CD8-positive, alpha-beta memory T cell (primary cell): ENCODE measurements at regions not wholly inside any gene's neighbourhood (a gene's known extent, or its start where the extent isn't known, plus 50 kb on each side); places are given as distances from the start of the nearest gene placed in this dataset.

Experiments
- CTCF ChIA-PET: fragments of 350-600 bp; sonication (Branson Sonifier 250); formaldehyde crosslinking; loops from one replicate; lab custom pipeline; 2021; ENCODE audit warnings: antibody characterized with exemption; lab: Charles Lee
- POLR2A ChIA-PET: fragments of 350-600 bp; sonication (Branson Sonifier 250); formaldehyde crosslinking; loops from one replicate; lab custom pipeline; 2021; ENCODE audit warnings: antibody characterized with exemption; lab: Charles Lee
- DNase-seq, 5 donors: peaks; one replicate each; pipeline versions ENCODE4 v3.0.0 to v3.0.0-alpha.2; 2020 to 2022; ENCODE audit warnings: mixed read lengths in 1 of 5
- H3K27ac ChIP-seq: one replicate; pipeline ENCODE4 v1.7.0; 2013; ENCODE audit warnings: low read depth, mild to moderate bottlenecking, low read length, moderate library complexity
- H3K27me3 ChIP-seq: 2 replicates; pipeline ENCODE4 v1.7.0; 2013; ENCODE audit warnings: low read length, mild to moderate bottlenecking; ENCODE audit not compliant: insufficient read depth, poor library complexity, severe bottlenecking
- H3K36me3 ChIP-seq: 2 replicates; pipeline ENCODE4 v1.7.0; 2013; ENCODE audit warnings: mild to moderate bottlenecking, low read length, moderate library complexity; ENCODE audit not compliant: insufficient read depth
- H3K4me1 ChIP-seq: 2 replicates; pipeline ENCODE4 v1.7.0; 2013; ENCODE audit warnings: mild to moderate bottlenecking, low read length, moderate library complexity; ENCODE audit not compliant: insufficient read depth
- H3K4me3 ChIP-seq: 2 replicates; pipeline ENCODE4 v1.7.0; 2013; ENCODE audit warnings: mild to moderate bottlenecking, low read length
- H3K9me3 ChIP-seq: 2 replicates; pipeline ENCODE4 v1.7.0; 2013; ENCODE audit warnings: mild to moderate bottlenecking, low read length
- H3K27ac Mint-ChIP-seq, 8 donors: one replicate each; pipeline ENCODE4 v1.8.0; 2020 to 2021; ENCODE audit warnings: mixed read lengths in 8 of 8, mild to moderate bottlenecking in 6 of 8, inconsistent platforms in 3 of 8, moderate library complexity in 3 of 8
- H3K27me3 Mint-ChIP-seq, 2 donors: one replicate each; pipeline ENCODE4 v1.8.0; 2020 to 2021; ENCODE audit warnings: mixed read lengths in 2 of 2, mild to moderate bottlenecking in 1 of 2, moderate library complexity in 1 of 2
- H3K36me3 Mint-ChIP-seq, 3 donors: one replicate each; pipeline ENCODE4 v1.8.0; 2020 to 2021; ENCODE audit warnings: mixed read lengths in 3 of 3, inconsistent platforms in 1 of 3, mild to moderate bottlenecking in 1 of 3
- H3K4me1 Mint-ChIP-seq, 3 donors: one replicate each; pipeline ENCODE4 v1.8.0; 2020 to 2021; ENCODE audit warnings: mixed read lengths in 3 of 3, inconsistent platforms in 1 of 3, mild to moderate bottlenecking in 1 of 3
- H3K4me3 Mint-ChIP-seq, 7 donors: one replicate each; pipeline ENCODE4 v1.8.0; 2020 to 2021; ENCODE audit warnings: mixed read lengths in 7 of 7, mild to moderate bottlenecking in 6 of 7, moderate library complexity in 4 of 7, inconsistent platforms in 2 of 7
- H3K9me3 Mint-ChIP-seq, 5 donors: one replicate each; pipeline ENCODE4 v1.8.0; 2020 to 2022; ENCODE audit warnings: mixed read lengths in 5 of 5, mild to moderate bottlenecking in 3 of 5, moderate library complexity in 2 of 5, inconsistent platforms in 1 of 5

GRCh38 chr13:97057176-97057575 is 62.9 kb upstream of the OXGR1 start:
- ChIA-PET POLR2A (no interaction called here), CTCF (no interaction called here)

GRCh38 chr13:97058391-97058790 is 64.1 kb upstream of the OXGR1 start:
- Histone ChIP-seq H3K9me3 (no peaks in the 10 kb centered on the region), H3K36me3 (no peaks in the 10 kb centered on the region), H3K27me3 (no peaks in the 10 kb centered on the region), H3K4me1 (no peaks in the 10 kb centered on the region), H3K27ac (no peak overlapping the region), H3K4me3 (no peak overlapping the region)
- no peak overlapping the region for H3K27ac Mint-ChIP-seq
- H3K27me3 Mint-ChIP-seq: peaks cover 19 to 37% of the 10 kb centered on the region in 2 donors
- peaks cover 0 to 5% (median 0%) of the 10 kb centered on the region in 5 donors for H3K9me3 Mint-ChIP-seq
- H3K4me1 Mint-ChIP-seq: no peaks in the 10 kb centered on the region
- ChIA-PET CTCF (no interaction called here), POLR2A (no interaction called here)
- DNase-seq: no peak
- no peak overlapping the region for H3K4me3 Mint-ChIP-seq
- peaks cover 0 to 2% (median 0%) of the 10 kb centered on the region in 3 donors for H3K36me3 Mint-ChIP-seq

More at GRCh38 chr13:97057176-97057575, 62.9 kb upstream of the OXGR1 start:
- DNase-seq: no peak
- Mint-ChIP-seq H3K27ac (no peak overlapping the region), H3K4me3 (no peak overlapping the region), H3K36me3 (no peaks in the 10 kb centered on the region), H3K27me3 (peaks cover 19 to 30% of the 10 kb centered on the region in 2 donors), H3K9me3 (peaks cover 0 to 8% (median 2%) of the 10 kb centered on the region in 5 donors), H3K4me1 (no peaks in the 10 kb centered on the region)
- Histone ChIP-seq H3K27ac (no peak overlapping the region), H3K36me3 (no peaks in the 10 kb centered on the region), H3K9me3 (no peaks in the 10 kb centered on the region), H3K27me3 (no peaks in the 10 kb centered on the region), H3K4me1 (no peaks in the 10 kb centered on the region), H3K4me3 (no peak overlapping the region)

DNA sequence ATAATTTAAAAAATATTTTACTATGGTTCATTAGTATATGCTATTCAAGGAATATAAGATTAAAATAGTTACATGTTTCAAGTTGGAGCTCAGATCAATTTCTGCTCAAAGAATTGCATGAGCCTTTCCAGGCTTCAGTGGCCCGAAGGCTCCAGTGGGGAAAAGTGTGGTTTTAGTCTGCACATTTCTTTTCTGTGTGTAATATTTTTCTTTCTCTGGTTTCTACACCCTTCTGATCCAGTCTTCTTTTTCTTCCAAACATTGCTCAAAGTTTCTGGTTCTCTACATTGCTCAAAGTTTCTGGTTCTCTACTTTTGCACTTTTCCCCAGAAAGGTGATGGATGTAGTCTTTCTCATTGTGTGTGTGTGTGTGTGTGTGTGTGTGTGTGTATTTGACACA is 64.7 kb upstream of the OXGR1 start:
- H3K4me1 Mint-ChIP-seq: no peaks in the 10 kb centered on the region
- peaks cover 19 to 41% of the 10 kb centered on the region in 2 donors for H3K27me3 Mint-ChIP-seq
- Histone ChIP-seq H3K4me1 (no peaks in the 10 kb centered on the region), H3K9me3 (no peaks in the 10 kb centered on the region), H3K4me3 (no peak overlapping the region), H3K36me3 (no peaks in the 10 kb centered on the region), H3K27ac (no peak overlapping the region), H3K27me3 (no peaks in the 10 kb centered on the region)
- no peak for DNase-seq
- H3K4me3 Mint-ChIP-seq: no peak overlapping the region
- ChIA-PET CTCF (no interaction called here), POLR2A (no interaction called here)
- peaks cover 0 to 2% (median 0%) of the 10 kb centered on the region in 3 donors for H3K36me3 Mint-ChIP-seq
- H3K9me3 Mint-ChIP-seq: peaks cover 0 to 5% (median 0%) of the 10 kb centered on the region in 5 donors
- no peak overlapping the region for H3K27ac Mint-ChIP-seq

GRCh38 chr13:97067017-97067895 is 73.0 kb upstream of the OXGR1 start:
- no peaks in the 10 kb centered on the region for H3K9me3 Mint-ChIP-seq
- POLR2A ChIA-PET: no interaction called here
- Histone ChIP-seq H3K27me3 (no peaks in the 10 kb centered on the region), H3K27ac (no peak overlapping the region), H3K36me3 (no peaks in the 10 kb centered on the region), H3K9me3 (no peaks in the 10 kb centered on the region), H3K4me1 (no peaks in the 10 kb centered on the region), H3K4me3 (no peak overlapping the region)
- H3K27ac Mint-ChIP-seq: no peak overlapping the region
- peaks cover 0 to 2% (median 0%) of the 10 kb centered on the region in 3 donors for H3K36me3 Mint-ChIP-seq
- CTCF ChIA-PET: no interaction called here
- H3K4me1 Mint-ChIP-seq: no peaks in the 10 kb centered on the region
- DNase-seq: no peak
- peaks cover 12 to 39% of the 10 kb centered on the region in 2 donors for H3K27me3 Mint-ChIP-seq
- H3K4me3 Mint-ChIP-seq: no peak overlapping the region

- ChIA-PET CTCF (no interaction called here), POLR2A (no interaction called here)
- Histone ChIP-seq H3K36me3 (no peaks in the 10 kb centered on the region), H3K27me3 (no peaks in the 10 kb centered on the region), H3K4me1 (no peaks in the 10 kb centered on the region), H3K4me3 (no peak overlapping the region), H3K27ac (no peak overlapping the region), H3K9me3 (no peaks in the 10 kb centered on the region)
- no peak overlapping the region for H3K4me3 Mint-ChIP-seq
- H3K27ac Mint-ChIP-seq: no peak overlapping the region
- no peaks in the 10 kb centered on the region for H3K9me3 Mint-ChIP-seq
- H3K36me3 Mint-ChIP-seq: no peaks in the 10 kb centered on the region
- no peaks in the 10 kb centered on the region for H3K4me1 Mint-ChIP-seq
- H3K27me3 Mint-ChIP-seq: peaks cover 12 to 33% of the 10 kb centered on the region in 2 donors
- DNase-seq: no peak
These were observed 73.9 kb upstream of the OXGR1 start for GRCh38 chr13:97068151-97068550.

DNA sequence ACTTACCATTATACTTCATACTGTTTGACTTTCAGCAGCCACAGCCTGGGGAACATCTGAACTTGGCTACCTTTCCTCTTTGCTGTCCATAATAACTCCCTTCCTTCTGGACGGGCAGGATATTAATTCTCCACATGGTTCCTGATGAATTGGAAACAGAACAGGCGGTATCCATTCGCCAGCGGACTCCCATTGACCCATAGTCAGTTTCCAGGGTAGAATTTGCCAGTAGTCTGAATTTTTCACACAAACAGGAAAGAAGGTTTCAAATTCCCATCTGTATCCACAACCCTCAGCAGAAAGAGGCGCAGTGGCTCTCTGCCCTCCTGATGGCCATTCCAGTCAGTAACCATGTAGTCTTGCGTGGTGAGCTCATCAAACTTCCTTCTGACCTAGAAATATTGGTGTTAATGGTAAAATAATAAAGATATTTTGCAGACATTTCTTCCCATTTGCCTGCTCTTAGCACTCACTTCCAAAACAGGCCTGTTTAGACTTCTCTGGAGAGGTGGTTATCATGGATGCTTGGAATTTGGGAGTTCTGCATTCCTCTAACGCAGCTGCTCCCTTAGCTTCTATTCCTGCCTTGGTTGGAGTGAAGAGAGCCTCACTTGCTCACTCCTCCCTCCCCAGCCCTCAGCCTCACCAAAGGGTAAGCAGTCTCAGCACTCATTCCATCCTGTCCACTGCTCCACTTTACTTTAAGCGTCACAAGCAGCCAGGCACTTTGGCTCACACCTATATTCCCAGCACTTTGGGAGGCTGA is 75.0 kb upstream of the OXGR1 start:
- Histone ChIP-seq H3K4me3 (no peak overlapping the region), H3K36me3 (no peaks in the 10 kb centered on the region), H3K9me3 (no peaks in the 10 kb centered on the region), H3K27me3 (no peaks in the 10 kb centered on the region), H3K4me1 (no peaks in the 10 kb centered on the region), H3K27ac (no peak overlapping the region)
- Mint-ChIP-seq H3K9me3 (peaks cover 0 to 5% (median 2%) of the 10 kb centered on the region in 5 donors), H3K27ac (no peak overlapping the region), H3K36me3 (no peaks in the 10 kb centered on the region), H3K4me3 (no peak overlapping the region), H3K4me1 (no peaks in the 10 kb centered on the region), H3K27me3 (peaks cover 12 to 26% of the 10 kb centered on the region in 2 donors)
- no peak for DNase-seq
- CTCF ChIA-PET: no interaction called here
- POLR2A ChIA-PET: no interaction called here

DNA sequence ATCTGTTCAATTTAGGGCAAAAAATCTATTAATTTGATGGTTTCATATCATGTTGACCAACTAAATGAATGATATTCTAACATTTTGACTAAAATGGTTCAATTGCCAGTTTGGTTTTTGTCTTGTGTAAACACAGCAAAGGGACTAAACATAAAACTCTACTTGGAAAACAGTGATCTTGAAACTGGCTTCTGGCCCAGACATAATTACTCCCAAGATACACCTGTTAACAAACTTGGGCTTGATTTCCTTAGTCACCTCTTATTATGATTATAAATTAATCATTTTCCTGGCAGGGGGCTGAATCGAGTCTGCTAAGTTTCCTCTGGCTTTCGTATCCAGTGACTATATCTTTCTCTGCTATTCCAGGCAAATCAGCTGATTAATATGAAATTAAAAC is 78.0 kb upstream of the OXGR1 start:
- no peaks in the 10 kb centered on the region for H3K4me1 ChIP-seq
- Mint-ChIP-seq H3K27ac (no peak overlapping the region), H3K36me3 (no peaks in the 10 kb centered on the region), H3K27me3 (peaks cover 9 to 21% of the 10 kb centered on the region in 2 donors), H3K4me1 (no peaks in the 10 kb centered on the region), H3K9me3 (peaks cover 2 to 15% (median 8%) of the 10 kb centered on the region in 5 donors), H3K4me3 (no peak overlapping the region)
- H3K27ac ChIP-seq: no peak overlapping the region
- CTCF ChIA-PET: interaction anchor here (1.3 kb wide), 1 partner anchor 37 kb away, joined by 4 read pairs; no protein-coding TSS in a partner anchor
- POLR2A ChIA-PET: no interaction called here
- no peak overlapping the region for H3K4me3 ChIP-seq
- H3K36me3 ChIP-seq: no peaks in the 10 kb centered on the region
- H3K27me3 ChIP-seq: no peaks in the 10 kb centered on the region
- no peaks in the 10 kb centered on the region for H3K9me3 ChIP-seq
- DNase-seq: no peak

- no peak for DNase-seq
- Mint-ChIP-seq H3K36me3 (no peaks in the 10 kb centered on the region), H3K4me3 (no peak overlapping the region), H3K27me3 (peaks cover 9 to 27% of the 10 kb centered on the region in 2 donors), H3K27ac (no peak overlapping the region), H3K9me3 (peaks cover 2 to 15% (median 8%) of the 10 kb centered on the region in 5 donors), H3K4me1 (no peaks in the 10 kb centered on the region)
- Histone ChIP-seq H3K4me1 (no peaks in the 10 kb centered on the region), H3K36me3 (no peaks in the 10 kb centered on the region), H3K9me3 (no peaks in the 10 kb centered on the region), H3K4me3 (no peak overlapping the region), H3K27ac (no peak overlapping the region), H3K27me3 (no peaks in the 10 kb centered on the region)
- ChIA-PET POLR2A (no interaction called here), CTCF (no interaction called here)
These were observed 80.3 kb upstream of the OXGR1 start for GRCh38 chr13:97074618-97075017.
